HG03097 (cell line): ENCODE measurements at regions not wholly inside any gene's neighbourhood (a gene's known extent, or its start where the extent isn't known, plus 50 kb on each side); places are given as distances from the start of the nearest gene placed in this dataset.

Source experiments
- ATAC-seq: cut with Tn5 transposase; IDR thresholded peaks from one replicate; pipeline ENCODE4 v1.9.1; 2021; ENCODE audit not compliant: unreplicated experiment, low FRiP score

- ATAC-seq = no peak
These were observed 242.5 kb upstream of the FAT4 start for GRCh38 chr4:125072269-125072668.

GRCh38 chr4:125070861-125071260 lies 243.9 kb upstream of the FAT4 start:
- ATAC-seq = no peak

GRCh38 chr4:125062115-125063050 lies 252.4 kb upstream of the FAT4 start:
- no peak for ATAC-seq

- ATAC-seq = no peak
These were observed 254.4 kb upstream of the FAT4 start for GRCh38 chr4:125060376-125060775.

- no peak for ATAC-seq
These were observed 265.0 kb upstream of the FAT4 start for GRCh38 chr4:125049711-125050110.

- ATAC-seq = no peak
These were observed 269.4 kb upstream of the FAT4 start for GRCh38 chr4:125045311-125045710.

- ATAC-seq = no peak
These were observed 269.9 kb upstream of the FAT4 start for GRCh38 chr4:125044886-125045285.

- no peak for ATAC-seq
These were observed 271.3 kb upstream of the FAT4 start for GRCh38 chr4:125043486-125043885.

- ATAC-seq = no peak
These were observed 272.7 kb upstream of the FAT4 start for GRCh38 chr4:125042041-125042440.

- no peak for ATAC-seq
These were observed 273.3 kb upstream of the FAT4 start for GRCh38 chr4:125041372-125041930.

GRCh38 chr4:125039550-125039949 lies 275.2 kb upstream of the FAT4 start:
- ATAC-seq = no peak

GRCh38 chr4:125022855-125023501 lies 291.8 kb upstream of the FAT4 start:
- ATAC-seq = no peak

- ATAC-seq = no peak
These were observed 293.6 kb upstream of the FAT4 start for GRCh38 chr4:125021189-125021588.

- ATAC-seq = no peak
These were observed 294.4 kb upstream of the FAT4 start for GRCh38 chr4:125020089-125021034.

- no peak for ATAC-seq
These were observed 297.9 kb upstream of the FAT4 start for GRCh38 chr4:125016892-125017299.

- no peak for ATAC-seq
These were observed 300.9 kb upstream of the FAT4 start for GRCh38 chr4:125013891-125014290.

- ATAC-seq = no peak
These were observed 299.1 kb upstream of the ANKRD50 start for GRCh38 chr4:125011646-125012045.

GRCh38 chr4:125010796-125011503 lies 298.4 kb upstream of the ANKRD50 start:
- no peak for ATAC-seq

GRCh38 chr4:125008676-125009075 lies 296.1 kb upstream of the ANKRD50 start:
- no peak for ATAC-seq

GRCh38 chr4:125004676-125005075 lies 292.1 kb upstream of the ANKRD50 start:
- no peak for ATAC-seq
